ENCODE measurements at regions not wholly inside any gene's neighbourhood (a gene's known extent, or its start where the extent isn't known, plus 50 kb on each side); places are given as distances from the start of the nearest gene placed in this dataset.
A peak's percentile ranks its signal among the peaks of the same experiment; 100 is the strongest.
"Not testable (repeated sequence)": the region's sequence is repeated elsewhere in the genome, so short reads cannot be mapped to it uniquely, and the experiment has no call there.

DNA sequence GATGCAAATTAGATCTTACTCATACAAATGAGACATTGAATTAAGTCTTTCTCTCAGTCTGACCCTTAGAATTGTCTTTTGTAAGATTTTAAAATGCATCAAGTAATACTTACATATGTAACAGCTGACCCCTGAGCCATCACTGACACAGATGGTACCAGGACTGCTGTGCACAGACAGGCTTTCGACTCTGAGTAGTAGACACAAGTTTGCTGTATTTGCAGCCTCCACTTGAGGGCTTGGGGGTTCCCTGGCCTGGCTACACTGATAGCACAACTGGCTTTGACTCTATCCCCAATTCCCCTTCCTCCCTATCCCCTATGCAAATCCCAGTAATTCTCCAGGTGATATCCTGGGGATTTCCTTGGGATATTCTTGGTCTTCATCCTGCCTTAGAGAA lies 200.7 kb downstream of the RPIA start:
- no peak for TF ChIP-seq POLR2A (IDR thresholded peaks at IDR 0.05; ENCODE audit: low read depth, low read length)
- DNase-seq (ENCODE audit: insufficient read length, low spot score) (no peak), FAIRE-seq (no peak)

DNA sequence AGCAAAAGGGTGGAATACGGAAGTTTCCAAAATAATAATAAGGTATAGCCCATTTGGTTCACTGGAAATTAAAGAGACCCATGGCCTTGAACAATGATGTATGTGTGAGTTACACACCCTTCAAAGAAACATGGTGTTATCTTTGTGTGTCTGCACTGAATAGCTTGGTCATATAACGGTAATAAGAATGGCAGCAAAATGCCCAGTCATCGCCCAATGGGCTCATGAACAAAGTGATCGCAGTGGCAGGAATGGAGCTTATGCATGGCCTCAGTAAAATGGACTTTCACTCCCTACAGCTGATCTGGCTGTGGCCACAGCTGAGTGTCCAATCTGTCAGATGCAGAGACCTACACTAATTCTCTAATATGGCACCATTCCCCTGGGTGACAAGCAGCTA lies 201.3 kb downstream of the RPIA start:
- FAIRE-seq (no peak), DNase-seq (ENCODE audit: insufficient read length, low spot score) (no peak)
- TF ChIP-seq POLR2A (IDR thresholded peaks at IDR 0.05; ENCODE audit: low read depth, low read length): no peak

DNA sequence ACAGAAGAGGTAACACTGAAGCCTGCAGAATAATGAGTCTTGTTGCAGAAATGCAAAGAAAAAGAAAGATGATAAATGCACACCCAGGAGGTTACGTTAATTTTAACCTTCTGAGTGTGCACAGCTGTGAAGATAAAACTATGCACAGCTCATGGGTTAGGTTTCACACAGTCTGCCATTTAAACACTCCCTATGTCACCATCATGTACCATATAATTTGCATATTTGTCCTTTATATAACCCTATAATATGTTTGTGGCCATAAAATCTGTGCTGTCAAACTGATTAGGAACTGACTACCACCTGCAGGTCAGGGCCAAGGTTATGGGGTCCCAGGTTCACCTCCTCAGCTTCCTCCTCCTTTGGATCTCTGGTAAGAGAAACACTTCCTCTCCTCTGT lies 205.5 kb downstream of the RPIA start:
- FAIRE-seq: no peak
- DNase-seq (ENCODE audit: insufficient read length, low spot score): no peak
- no peak for TF ChIP-seq POLR2A (IDR thresholded peaks at IDR 0.05; ENCODE audit: low read depth, low read length)

DNA sequence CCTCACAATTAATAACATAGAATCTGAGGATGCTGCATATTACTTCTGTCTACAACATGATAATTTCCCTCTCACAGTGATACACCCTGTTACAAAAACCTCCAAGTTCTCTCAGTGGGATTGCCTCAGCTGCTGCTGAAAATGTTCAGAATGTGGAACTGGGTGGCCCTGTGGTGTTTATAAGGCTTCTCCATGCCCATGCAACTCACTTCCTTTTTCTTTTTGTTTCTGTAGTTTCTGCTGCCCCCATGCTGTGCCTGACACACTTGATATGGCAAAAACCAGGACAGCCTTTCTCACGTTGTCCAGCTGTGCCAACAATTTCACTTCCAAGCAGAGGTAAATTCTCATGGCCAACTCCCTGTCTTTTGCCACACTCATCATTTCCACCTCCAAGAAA lies 206.2 kb downstream of the RPIA start:
- no peak for DNase-seq (ENCODE audit: insufficient read length, low spot score)
- TF ChIP-seq POLR2A (IDR thresholded peaks at IDR 0.05; ENCODE audit: low read depth, low read length): no peak

DNA sequence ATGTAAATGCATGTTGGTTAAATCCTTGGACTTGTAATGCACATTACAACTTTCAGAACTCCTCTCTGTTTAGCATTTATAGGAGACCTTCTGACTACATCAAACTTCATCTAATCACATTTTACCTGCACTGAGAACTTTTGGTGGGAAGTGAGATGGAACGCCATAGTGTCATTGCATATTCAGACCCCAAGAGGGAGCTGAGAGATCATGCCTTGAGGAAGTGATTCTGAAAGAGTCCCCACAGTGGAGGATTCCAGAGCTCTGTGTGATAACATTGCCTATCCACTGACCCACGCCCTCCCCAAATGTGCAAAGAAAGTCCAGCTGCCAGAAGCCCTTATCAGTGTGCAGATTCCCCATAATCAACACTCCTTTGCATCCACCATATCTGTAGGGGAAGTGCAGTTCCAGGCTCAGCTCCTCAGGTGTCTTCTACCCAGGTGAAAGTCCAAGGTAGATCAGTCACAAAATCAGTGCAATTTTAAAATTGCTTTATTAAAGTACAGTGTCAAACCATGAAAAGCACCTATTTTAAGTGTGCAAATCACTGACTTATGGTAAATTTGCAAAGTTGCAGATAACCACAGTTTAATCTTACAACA lies 212.4 kb downstream of the RPIA start:
- TF ChIP-seq POLR2A (IDR thresholded peaks at IDR 0.05; ENCODE audit: low read depth, low read length): no peak
- DNase-seq (ENCODE audit: insufficient read length, low spot score) (no peak), FAIRE-seq (peak; percentile 38)

More for the DNA sequence above, 206.2 kb downstream of the RPIA start:
- no peak for FAIRE-seq

DNA sequence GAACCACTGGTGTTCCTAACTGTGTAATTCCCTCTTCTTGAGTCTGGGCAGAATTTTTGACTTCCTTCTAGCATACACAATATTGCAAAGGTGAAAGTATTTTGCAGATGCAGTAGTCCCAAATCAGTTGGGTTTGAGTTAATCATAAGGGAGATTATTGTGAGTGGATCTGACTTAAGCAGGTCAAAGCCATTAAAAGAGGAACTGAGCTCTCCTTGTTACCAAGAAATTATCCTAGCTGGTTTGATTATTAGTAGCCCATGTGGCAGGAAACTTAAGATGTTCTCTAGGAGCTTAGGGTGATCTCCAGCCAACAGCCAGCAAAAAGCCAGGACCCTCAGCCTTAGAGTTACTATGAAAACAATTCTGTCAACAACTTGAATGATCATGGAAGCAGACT lies 221.8 kb downstream of the RPIA start:
- FAIRE-seq: no peak

DNA sequence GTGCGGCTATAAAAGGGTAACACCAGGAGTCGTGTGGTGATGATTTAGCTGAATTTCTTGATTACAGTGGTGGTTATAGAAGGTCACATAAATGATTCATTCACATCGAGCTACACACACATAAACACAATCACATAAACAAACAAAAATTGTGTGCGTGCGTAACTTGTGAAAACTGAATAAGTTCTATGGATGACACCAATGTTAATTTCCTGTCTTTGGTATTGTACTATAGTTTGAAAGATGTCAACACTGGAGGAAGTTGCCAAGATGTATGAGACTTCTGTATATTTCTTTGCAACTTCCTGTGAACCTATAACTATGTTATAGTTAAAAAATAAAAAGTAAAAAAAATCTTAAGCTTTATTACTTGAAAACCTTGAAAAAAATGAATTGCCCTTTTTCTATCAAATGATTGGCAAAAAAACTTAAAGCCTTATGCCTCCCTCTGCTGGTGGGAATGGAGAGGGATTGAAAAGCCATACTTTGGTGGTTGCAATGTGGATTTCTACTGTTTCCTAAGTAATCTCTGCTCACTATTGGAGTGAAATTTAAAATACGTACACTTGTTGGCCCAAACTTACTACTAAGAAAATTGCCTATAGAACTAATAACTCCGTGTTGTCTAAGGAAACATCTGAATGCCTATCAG lies 227.7 kb downstream of the RPIA start:
- no peak for TF ChIP-seq POLR2A (IDR thresholded peaks at IDR 0.05; ENCODE audit: low read depth, low read length)
- no peak for DNase-seq (ENCODE audit: insufficient read length, low spot score)
- no peak for FAIRE-seq

More for the DNA sequence above, 221.8 kb downstream of the RPIA start:
- no peak for TF ChIP-seq POLR2A (IDR thresholded peaks at IDR 0.05; ENCODE audit: low read depth, low read length)
- no peak for DNase-seq (ENCODE audit: insufficient read length, low spot score)

DNA sequence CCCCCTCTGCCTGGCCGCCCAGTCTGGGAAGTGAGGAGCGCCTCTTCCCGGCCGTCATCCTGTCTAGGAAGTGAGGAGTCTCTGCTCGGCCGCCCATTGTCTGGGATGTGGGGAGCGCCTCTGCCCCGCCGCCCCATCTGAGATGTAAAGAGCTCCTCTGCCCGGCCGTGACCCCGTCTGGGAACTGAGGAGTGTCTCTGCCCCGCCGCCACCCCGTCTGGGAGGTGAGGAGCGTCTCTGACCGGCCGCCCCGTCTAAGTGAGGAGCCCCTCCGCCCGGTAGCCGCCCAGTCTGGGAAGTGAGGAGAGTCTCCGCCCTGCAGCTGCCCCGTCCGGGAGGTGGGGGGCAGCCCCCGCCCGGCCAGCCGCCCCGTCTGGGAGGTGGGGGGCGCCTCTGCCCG lies 228.9 kb downstream of the RPIA start:
- DNase-seq (ENCODE audit: insufficient read length, low spot score); FAIRE-seq: not testable (repeated sequence)

DNA sequence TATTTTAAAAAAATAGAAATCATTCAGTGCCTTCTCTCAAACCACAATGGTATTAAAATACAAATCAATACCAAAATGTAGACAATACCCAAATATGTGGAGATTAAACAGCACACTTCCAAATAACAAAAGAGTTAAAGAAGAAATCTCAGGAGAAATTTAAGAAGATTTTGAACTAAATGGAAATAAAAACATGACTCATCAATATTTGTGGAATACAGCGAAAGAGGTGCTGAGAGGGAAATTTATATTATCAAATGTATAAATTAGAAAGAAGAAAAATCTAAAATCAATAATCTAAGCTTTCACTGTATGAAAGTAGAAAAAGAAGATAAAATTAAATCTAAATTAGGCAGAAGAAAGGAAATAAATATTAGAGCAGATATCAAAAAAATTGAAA lies 233.1 kb downstream of the RPIA start:
- no peak for DNase-seq (ENCODE audit: insufficient read length, low spot score)
- TF ChIP-seq POLR2A (IDR thresholded peaks at IDR 0.05; ENCODE audit: low read depth, low read length): no peak
- no peak for FAIRE-seq

DNA sequence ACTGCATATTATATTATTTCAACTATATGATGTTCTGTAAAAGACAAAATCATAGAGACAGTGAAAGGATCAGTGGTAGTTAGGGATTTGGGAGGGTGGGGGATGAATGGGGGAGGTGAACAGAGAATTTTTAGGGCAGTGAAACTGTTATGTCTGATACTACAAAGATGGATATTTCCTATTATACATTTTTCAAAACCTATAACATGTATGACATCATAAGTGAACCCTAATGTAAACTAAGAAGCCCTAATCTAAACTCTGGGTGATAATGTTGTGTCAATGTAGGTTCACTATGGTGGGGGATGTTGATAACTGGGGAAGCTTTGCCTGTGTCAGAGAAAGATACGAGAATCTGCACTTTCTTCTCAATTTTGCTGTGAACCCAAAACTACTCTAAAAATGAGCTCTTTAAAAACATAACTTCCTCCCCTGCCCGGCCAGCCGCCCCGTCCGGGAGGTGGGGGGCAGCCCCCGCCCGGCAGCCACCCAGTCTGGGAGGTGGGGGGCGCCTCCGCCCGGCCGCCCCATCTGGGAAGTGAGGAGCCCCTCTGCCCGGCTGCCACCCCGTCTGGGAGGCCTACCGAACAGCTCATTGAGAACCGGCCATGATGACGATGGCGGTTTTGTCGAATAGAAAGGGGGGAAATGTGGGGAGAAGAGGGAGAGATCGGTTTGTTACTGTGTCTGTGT lies 234.4 kb downstream of the RPIA start:
- TF ChIP-seq POLR2A (IDR thresholded peaks at IDR 0.05; ENCODE audit: low read depth, low read length): no peak
- DNase-seq (ENCODE audit: insufficient read length, low spot score) (no peak), FAIRE-seq (no peak)

DNA sequence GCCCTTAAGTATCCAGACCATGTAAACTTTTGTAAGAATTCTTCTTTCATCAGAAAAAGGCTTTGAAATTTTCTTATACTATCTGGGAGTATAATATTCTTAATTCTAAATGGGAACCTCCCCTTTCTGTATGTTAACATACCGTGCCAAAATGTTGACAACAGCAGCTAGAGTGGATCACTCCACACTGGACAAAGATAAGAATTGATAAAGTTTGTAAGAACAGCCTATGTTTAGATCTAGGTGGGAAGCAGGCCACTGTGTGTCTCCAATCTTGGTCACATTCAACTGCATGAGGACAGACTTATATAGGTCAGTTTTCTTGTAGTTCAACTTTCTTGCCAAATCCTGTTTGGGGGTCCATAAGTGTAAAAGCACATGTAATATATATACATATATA lies 235.7 kb downstream of the RPIA start:
- no peak for FAIRE-seq
- TF ChIP-seq POLR2A (IDR thresholded peaks at IDR 0.05; ENCODE audit: low read depth, low read length): no peak
- no peak for DNase-seq (ENCODE audit: insufficient read length, low spot score)

DNA sequence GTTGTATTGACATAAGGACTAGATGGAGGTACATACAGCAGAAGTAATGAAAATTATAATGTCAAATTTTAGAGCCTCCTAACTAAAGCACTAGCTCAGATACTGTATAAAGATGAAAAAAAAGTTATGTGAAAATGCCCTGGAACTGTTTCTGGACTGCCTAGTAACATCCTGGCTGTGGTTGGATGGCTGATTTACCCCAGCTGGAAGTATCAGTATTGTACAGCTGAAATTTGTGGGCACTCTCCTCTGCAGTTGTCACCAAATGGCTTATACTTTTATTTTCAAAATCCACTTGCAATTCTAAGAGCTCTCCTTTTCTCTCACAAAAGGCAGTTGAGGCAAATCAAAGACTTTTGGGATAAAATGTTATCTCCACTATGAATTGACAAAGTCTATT lies 239.2 kb downstream of the RPIA start:
- FAIRE-seq (no peak), DNase-seq (ENCODE audit: insufficient read length, low spot score) (no peak)
- no peak for TF ChIP-seq POLR2A (IDR thresholded peaks at IDR 0.05; ENCODE audit: low read depth, low read length)

DNA sequence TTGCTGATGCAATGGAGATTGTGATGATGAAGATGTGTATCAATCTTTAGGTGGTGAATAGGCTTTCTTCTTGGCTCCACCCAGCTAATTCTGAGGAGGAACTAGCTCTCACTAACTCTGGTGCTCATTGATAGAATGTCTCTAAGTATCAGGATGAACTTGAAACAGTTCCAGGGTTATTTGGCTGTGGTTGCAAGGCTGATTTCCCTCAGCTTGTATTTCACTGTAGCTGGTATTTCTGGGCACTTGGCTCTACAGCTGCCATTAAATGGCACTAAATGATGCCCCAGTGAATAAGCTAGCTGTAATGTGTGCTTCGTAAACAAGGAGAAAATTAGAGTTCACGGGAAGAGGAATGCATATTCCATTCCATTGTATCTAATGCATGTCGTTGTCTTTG lies 241.2 kb downstream of the RPIA start:
- FAIRE-seq: no peak
- no peak for TF ChIP-seq POLR2A (IDR thresholded peaks at IDR 0.05; ENCODE audit: low read depth, low read length)
- DNase-seq (ENCODE audit: insufficient read length, low spot score): no peak

DNA sequence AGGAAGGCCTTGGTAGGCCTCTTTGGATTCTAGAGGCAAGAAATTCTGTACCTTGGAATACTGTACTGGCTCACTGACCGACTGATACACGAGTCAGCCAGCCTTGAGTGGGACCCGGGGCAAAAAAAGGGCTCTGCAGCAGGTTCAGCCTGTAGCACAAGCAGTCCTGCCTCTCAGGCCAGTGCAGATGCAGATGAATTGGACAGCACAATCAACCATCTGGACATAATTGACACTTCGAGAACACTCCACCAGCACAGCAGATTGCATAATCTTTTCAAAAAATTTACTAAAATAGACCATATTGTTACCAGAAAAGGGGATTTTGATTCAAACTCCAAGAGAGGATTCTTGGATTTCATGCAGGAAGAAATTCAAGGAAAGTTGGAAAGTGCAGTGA lies 241.6 kb downstream of the RPIA start:
- no peak for FAIRE-seq
- TF ChIP-seq POLR2A (IDR thresholded peaks at IDR 0.05; ENCODE audit: low read depth, low read length): no peak
- DNase-seq (ENCODE audit: insufficient read length, low spot score): no peak

DNA sequence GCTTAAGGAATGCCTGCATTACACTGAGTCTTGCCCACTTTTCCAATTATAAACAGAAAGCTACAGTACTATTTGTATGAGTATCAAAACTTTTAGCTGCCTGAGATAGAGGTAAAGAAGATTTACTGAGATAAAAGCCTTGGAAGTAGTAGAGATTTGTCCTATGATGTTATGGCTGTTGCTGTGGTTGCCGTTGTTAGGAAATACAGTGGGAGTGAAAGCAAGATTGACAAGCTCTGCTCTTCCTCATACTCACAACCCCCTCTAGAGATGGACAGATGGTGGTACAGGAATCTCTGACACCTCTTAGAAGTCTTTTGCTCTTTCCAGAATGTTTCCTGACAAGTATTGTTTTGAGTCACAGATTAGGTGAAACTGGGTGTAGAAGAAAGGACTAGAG lies 242.5 kb downstream of the RPIA start:
- no peak for FAIRE-seq
- TF ChIP-seq POLR2A (IDR thresholded peaks at IDR 0.05; ENCODE audit: low read depth, low read length): no peak
- no peak for DNase-seq (ENCODE audit: insufficient read length, low spot score)

DNA sequence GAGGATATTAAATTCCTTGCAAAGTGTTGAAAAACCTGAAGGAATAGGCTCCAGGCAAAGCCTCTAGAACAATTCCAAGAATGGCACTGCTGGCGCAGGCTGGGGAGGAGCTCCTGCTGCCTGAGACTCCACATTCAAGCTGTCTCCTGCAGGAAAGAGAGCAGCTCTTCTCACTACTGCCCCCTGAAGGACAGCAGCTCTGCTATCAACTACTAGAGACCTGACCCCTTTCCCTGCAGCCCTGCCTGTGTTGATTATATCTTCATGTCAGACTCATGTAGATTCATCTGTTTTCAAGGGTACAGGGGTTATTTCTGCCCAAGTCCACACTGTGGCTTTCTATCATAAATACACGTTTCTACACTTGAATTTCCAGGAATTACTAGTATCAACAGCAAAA lies 249.7 kb downstream of the RPIA start:
- DNase-seq (ENCODE audit: insufficient read length, low spot score); FAIRE-seq: not testable (repeated sequence)

Measured in H54 (cell line).